Liver (tissue), 3 donors: ENCODE measurements at regions not wholly inside any gene's neighbourhood (a gene's known extent, or its start where the extent isn't known, plus 50 kb on each side); places are given as distances from the start of the nearest gene placed in this dataset.

Source experiments
- ATF3 ChIP-seq: IDR thresholded peaks from 2 replicates; pipeline ENCODE4 v1.6.1; 2016; ENCODE audit warnings: antibody characterized with exemption
- CTCF ChIP-seq: fragments of 150-350 bp; IDR thresholded peaks from 2 replicates; pipeline ENCODE4 v1.5.1; 2017; ENCODE audit warnings: improper control_type of control experiment, low read depth, low read length; ENCODE audit not compliant: missing input control
- HNF4G ChIP-seq: IDR thresholded peaks from 2 replicates; pipeline ENCODE4 v1.6.1; 2016; ENCODE audit warnings: antibody characterized with exemption
- MAX ChIP-seq: IDR thresholded peaks from 2 replicates; pipeline ENCODE4 v1.6.1; 2016; ENCODE audit warnings: antibody characterized with exemption
- RAD21 ChIP-seq, 2 donors: IDR thresholded peaks; 2 replicates each; pipeline ENCODE4 v1.6.1; 2016; ENCODE audit warnings: antibody characterized with exemption in 2 of 2, mild to moderate bottlenecking in 2 of 2
- YY1 ChIP-seq: IDR thresholded peaks from 2 replicates; pipeline ENCODE4 v1.6.1; 2016; ENCODE audit warnings: antibody characterized with exemption, mild to moderate bottlenecking
- donor health status: healthy.
- donor health status: healthy.

DNA sequence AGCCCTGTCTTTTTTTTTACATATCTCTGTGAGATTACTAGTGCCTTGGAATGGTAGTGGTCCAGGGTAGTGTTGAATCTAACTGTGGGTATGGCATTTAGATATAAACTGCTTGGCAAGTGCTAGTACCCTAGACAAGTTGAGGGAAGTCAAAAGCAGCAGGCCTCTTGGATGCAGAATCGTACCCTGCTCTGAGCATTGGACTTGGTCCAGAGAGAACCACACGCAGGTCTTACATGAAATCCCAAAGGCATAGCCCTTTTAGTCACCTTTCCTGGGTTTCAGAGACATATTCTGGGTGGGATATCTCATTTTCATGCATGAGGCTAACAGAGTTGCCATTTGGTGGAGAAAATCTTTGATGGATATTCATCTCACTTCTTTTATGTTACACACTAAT is 641.4 kb downstream of the PDCD6IP start:
- TF ChIP-seq CTCF (no peak), HNF4G (no peak), MAX (no peak), ATF3 (no peak), RAD21 (IDR thresholded peaks at IDR 0.05) (no peak), YY1 (no peak)
